ENCODE measurements at regions not wholly inside any gene's neighbourhood (a gene's known extent, or its start where the extent isn't known, plus 50 kb on each side); places are given as distances from the start of the nearest gene placed in this dataset.

GRCh38 chr4:42205541-42205940 lies 53.1 kb upstream of the BEND4 start:
- H3K4me1 ChIP-seq (ENCODE audit: control insufficient read depth in 1 of 2, insufficient read depth in 2 of 2, low read length in 2 of 2), result no peaks in the 10 kb centered on the region
- DNase-seq (ENCODE audit: low read depth, low spot score) (no peak), ATAC-seq (no peak)
- no peaks in the 10 kb centered on the region for H3K79me2 ChIP-seq (ENCODE audit: insufficient read depth, low read length)
- H3K4me2 ChIP-seq (ENCODE audit: low read length), result no peak overlapping the region
- TF ChIP-seq CBX3 (IDR thresholded peaks at IDR 0.05; ENCODE audit: low read depth), result no peak
- TF ChIP-seq MAX (IDR thresholded peaks at IDR 0.05), result no peak
- TF ChIP-seq ZFX (IDR thresholded peaks at IDR 0.05), result no peak
- TF ChIP-seq EGR1 (IDR thresholded peaks at IDR 0.05; ENCODE audit: low read depth), result no peak
- TF ChIP-seq EZH2phosphoT487 (IDR thresholded peaks at IDR 0.05; ENCODE audit: borderline replicate concordance), result no peak
- TF ChIP-seq ZBTB33 (IDR thresholded peaks at IDR 0.05; ENCODE audit: extremely low read depth, insufficient replicate concordance, low read length), result no peak
- TF ChIP-seq RAD21 (IDR thresholded peaks at IDR 0.05; ENCODE audit: low read depth), result no peak
- no peak for TF ChIP-seq ZNF274 (IDR thresholded peaks at IDR 0.05; ENCODE audit: low read depth, low read length)
- TF ChIP-seq YY1 (IDR thresholded peaks at IDR 0.05; ENCODE audit: extremely low read depth, insufficient replicate concordance, low read depth, low read length), result no peak
- no peak for TF ChIP-seq CTCF (IDR thresholded peaks at IDR 0.05 in 2 of 3, conservative IDR thresholded peaks at IDR 0.05 in 1 of 3; ENCODE audit: borderline replicate concordance in 1 of 3, insufficient read depth in 1 of 3, low read depth in 2 of 3, low read length in 2 of 3)
- TF ChIP-seq ATF3 (IDR thresholded peaks at IDR 0.05), result no peak
- no peak for TF ChIP-seq SRF (IDR thresholded peaks at IDR 0.05; ENCODE audit: low read depth)
- TF ChIP-seq SP1 (IDR thresholded peaks at IDR 0.05; ENCODE audit: low read depth), result no peak
- no peak for TF ChIP-seq POLR2A (IDR thresholded peaks at IDR 0.05; ENCODE audit: borderline replicate concordance, extremely low read depth, insufficient read depth, insufficient read length)
- no peak for TF ChIP-seq FOSL1 (IDR thresholded peaks at IDR 0.05; ENCODE audit: low read depth)
- TF ChIP-seq REST (IDR thresholded peaks at IDR 0.05; ENCODE audit: low read depth), result no peak
- no peak for TF ChIP-seq EZH2 (IDR thresholded peaks at IDR 0.05)
- TF ChIP-seq ELF1 (IDR thresholded peaks at IDR 0.05; ENCODE audit: borderline replicate concordance, low read depth), result no peak
- no peaks in the 10 kb centered on the region for H3K9me2 ChIP-seq (ENCODE audit: insufficient read depth)
- ChIA-PET POLR2A (no interaction called here), CTCF (no interaction called here), RAD21 (ENCODE audit: low non-redundant PET in 1 of 2, low total read pairs in 2 of 2, uncharacterized antibody in 2 of 2, unreplicated experiment in 2 of 2) (no interaction called here)
- no peak overlapping the region for H3K4me3 ChIP-seq (replicated peaks in 1 of 2; ENCODE audit: low read depth in 1 of 2, low read length in 2 of 2)
- no peaks in the 10 kb centered on the region for H4K20me1 ChIP-seq (ENCODE audit: insufficient read depth)
- no TSS peak for BruUV-seq (replicated peaks)
- H2AFZ ChIP-seq (ENCODE audit: low read depth, low read length, poor library complexity, severe bottlenecking), result no peak overlapping the region
- H3K9me3 ChIP-seq (ENCODE audit: control insufficient read depth in 1 of 2, insufficient read depth in 1 of 2, low read depth in 1 of 2, low read length in 2 of 2), result no peaks in the 10 kb centered on the region
- H3K27ac ChIP-seq (ENCODE audit: low read depth, low read length), result no peak overlapping the region
- H3K27me3 ChIP-seq (ENCODE audit: insufficient read depth, low read length), result no peaks in the 10 kb centered on the region
- H3K9ac ChIP-seq (ENCODE audit: low read length), result no peak overlapping the region
- no peaks in the 10 kb centered on the region for H3K36me3 ChIP-seq (ENCODE audit: control insufficient read depth in 1 of 2, insufficient read depth in 2 of 2, low read length in 2 of 2)
- intact Hi-C loops (cut with micrococcal nuclease), result no loop called here

Measured in HCT116 (cell line).